ENCODE measurements at regions not wholly inside any gene's neighbourhood (a gene's known extent, or its start where the extent isn't known, plus 50 kb on each side); places are given as distances from the start of the nearest gene placed in this dataset.

DNA sequence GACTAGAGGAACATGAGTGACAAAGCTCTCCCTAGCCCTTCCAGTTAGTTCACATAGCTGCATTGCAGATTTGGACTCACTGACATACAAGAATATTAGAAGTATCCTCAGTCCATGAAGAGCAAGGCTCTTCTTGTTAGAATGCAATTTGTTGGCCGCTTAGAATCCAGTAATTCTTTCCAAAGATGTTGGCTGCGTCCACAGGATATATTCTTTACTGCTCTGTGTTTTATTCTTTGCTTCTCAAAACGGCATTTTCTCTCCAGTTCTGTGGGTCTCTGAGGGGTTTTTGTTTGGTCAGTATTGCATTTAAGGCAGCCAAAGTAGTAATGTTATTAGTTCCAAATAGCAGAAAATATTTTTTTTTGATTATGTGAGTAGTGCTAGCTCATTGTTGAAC lies 588.6 kb downstream of the DNAJB9 start:
- Histone ChIP-seq H3K36me3 (replicated peaks in 1 of 2; ENCODE audit: control insufficient read depth in 1 of 2, insufficient read depth in 2 of 2, low read length in 2 of 2) (no peaks in the 10 kb centered on the region), H3K79me2 (ENCODE audit: insufficient read depth, low read length) (no peaks in the 10 kb centered on the region), H3K9ac (ENCODE audit: insufficient read depth, low read depth, low read length) (no peak overlapping the region), H3K27ac (ENCODE audit: extremely low read length, insufficient read depth, low read length) (no peak overlapping the region), H4K20me1 (ENCODE audit: insufficient read depth, low read length) (no peaks in the 10 kb centered on the region), H3K4me2 (ENCODE audit: low read depth, low read length) (no peak overlapping the region), H3K9me3 (ENCODE audit: low read length) (no peaks in the 10 kb centered on the region), H3K4me1 (ENCODE audit: insufficient read depth, low read length) (no peaks in the 10 kb centered on the region), H2AFZ (ENCODE audit: low read length) (no peak overlapping the region), H3K4me3 (replicated peaks in 1 of 3; ENCODE audit: insufficient read depth in 1 of 3, low read depth in 2 of 3, low read length in 3 of 3) (no peak overlapping the region), H3K27me3 (ENCODE audit: control insufficient read depth in 1 of 2, insufficient read depth in 2 of 2, low read length in 2 of 2) (no peaks in the 10 kb centered on the region)
- DNase-seq (ENCODE audit: low spot score) = no peak
- FAIRE-seq = no peak
- no TSS peak for BruUV-seq (replicated peaks)
- no peak for TF ChIP-seq ZNF761 (CRISPR knock-in tag; conservative IDR thresholded peaks at IDR 0.05)
- TF ChIP-seq DNMT3B (CRISPR knock-in tag; conservative IDR thresholded peaks at IDR 0.05) = no peak
- in situ Hi-C loops (cut with HindIII; ENCODE audit: extremely low pct_ligation_motif_present, low pct_unique_long_range_greater_than_20kb) = no loop called here
- 2% methylated on average over 3 of the region's 3 CpGs for WGBS (ENCODE audit: low lambda C conversion rate)
- ChIA-PET CTCF (ENCODE audit: low intra/inter-chr PET ratio, low total read pairs) (no interaction called here), POLR2A (no interaction called here)
- no peak for ATAC-seq
- intact Hi-C loops (cut with micrococcal nuclease; ENCODE audit: unreplicated experiment) = no loop called here

DNA sequence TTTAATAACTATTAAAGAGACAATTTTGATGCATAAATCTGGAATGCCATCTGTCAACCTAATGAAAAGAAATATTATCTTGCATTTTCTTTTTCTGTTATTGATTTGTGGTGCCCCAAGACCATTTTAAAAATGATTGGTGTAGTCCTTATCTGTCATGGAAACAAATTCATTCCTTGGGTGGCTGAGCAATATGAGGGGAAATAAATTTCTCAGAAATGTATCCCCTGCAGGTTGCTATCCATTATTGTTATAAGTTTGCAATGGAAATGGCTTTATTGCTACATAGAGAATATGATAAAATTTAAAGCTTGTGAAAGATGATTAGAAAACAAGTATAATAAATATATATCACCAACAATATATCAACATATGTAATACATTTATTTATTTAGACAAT lies 607.0 kb downstream of the DNAJB9 start:
- ChIA-PET CTCF (ENCODE audit: low intra/inter-chr PET ratio, low total read pairs) (no interaction called here), POLR2A (no interaction called here)
- TF ChIP-seq TRIM24 (CRISPR knock-in tag; IDR thresholded peaks at IDR 0.05) (no peak), POLR2AphosphoS2 (IDR thresholded peaks at IDR 0.05; ENCODE audit: low read depth, low read length) (no peak), ZNF317 (CRISPR knock-in tag; IDR thresholded peaks at IDR 0.05) (no peak), ZFY (CRISPR knock-in tag; IDR thresholded peaks at IDR 0.05) (no peak)
- TF ChIP-seq, protein P1, sequence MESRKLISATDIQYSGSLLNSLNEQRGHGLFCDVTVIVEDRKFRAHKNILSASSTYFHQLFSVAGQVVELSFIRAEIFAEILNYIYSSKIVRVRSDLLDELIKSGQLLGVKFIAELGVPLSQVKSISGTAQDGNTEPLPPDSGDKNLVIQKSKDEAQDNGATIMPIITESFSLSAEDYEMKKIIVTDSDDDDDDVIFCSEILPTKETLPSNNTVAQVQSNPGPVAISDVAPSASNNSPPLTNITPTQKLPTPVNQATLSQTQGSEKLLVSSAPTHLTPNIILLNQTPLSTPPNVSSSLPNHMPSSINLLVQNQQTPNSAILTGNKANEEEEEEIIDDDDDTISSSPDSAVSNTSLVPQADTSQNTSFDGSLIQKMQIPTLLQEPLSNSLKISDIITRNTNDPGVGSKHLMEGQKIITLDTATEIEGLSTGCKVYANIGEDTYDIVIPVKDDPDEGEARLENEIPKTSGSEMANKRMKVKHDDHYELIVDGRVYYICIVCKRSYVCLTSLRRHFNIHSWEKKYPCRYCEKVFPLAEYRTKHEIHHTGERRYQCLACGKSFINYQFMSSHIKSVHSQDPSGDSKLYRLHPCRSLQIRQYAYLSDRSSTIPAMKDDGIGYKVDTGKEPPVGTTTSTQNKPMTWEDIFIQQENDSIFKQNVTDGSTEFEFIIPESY (CRISPR knock-in tag; IDR thresholded peaks at IDR 0.05) = no peak
- in situ Hi-C loops (cut with HindIII; ENCODE audit: extremely low pct_ligation_motif_present, low pct_unique_long_range_greater_than_20kb) (no loop called here), intact Hi-C loops (cut with micrococcal nuclease; ENCODE audit: unreplicated experiment) (no loop called here)
- H3K4me2 ChIP-seq (ENCODE audit: low read depth, low read length) = no peak overlapping the region
- no peak overlapping the region for H3K4me3 ChIP-seq (replicated peaks in 1 of 3; ENCODE audit: insufficient read depth in 1 of 3, low read depth in 2 of 3, low read length in 3 of 3)
- no peaks in the 10 kb centered on the region for H4K20me1 ChIP-seq (ENCODE audit: insufficient read depth, low read length)
- no peaks in the 10 kb centered on the region for H3K36me3 ChIP-seq (replicated peaks in 1 of 2; ENCODE audit: control insufficient read depth in 1 of 2, insufficient read depth in 2 of 2, low read length in 2 of 2)
- ATAC-seq = no peak
- no peak for DNase-seq (ENCODE audit: low spot score)
- no peaks in the 10 kb centered on the region for H3K27me3 ChIP-seq (ENCODE audit: control insufficient read depth in 1 of 2, insufficient read depth in 2 of 2, low read length in 2 of 2)
- BruUV-seq (replicated peaks) = no TSS peak
- no peak overlapping the region for H3K27ac ChIP-seq (ENCODE audit: extremely low read length, insufficient read depth, low read length)
- FAIRE-seq = no peak
- no peaks in the 10 kb centered on the region for H3K4me1 ChIP-seq (ENCODE audit: insufficient read depth, low read length)
- no peaks in the 10 kb centered on the region for H3K79me2 ChIP-seq (ENCODE audit: insufficient read depth, low read length)
- H3K9ac ChIP-seq (ENCODE audit: insufficient read depth, low read depth, low read length) = no peak overlapping the region
- H2AFZ ChIP-seq (ENCODE audit: low read length) = no peak overlapping the region
- H3K9me3 ChIP-seq (ENCODE audit: low read length) = peaks cover 19% of the 10 kb centered on the region
